Forelimb muscle (tissue), 1 donor: ENCODE measurements at regions not wholly inside any gene's neighbourhood (a gene's known extent, or its start where the extent isn't known, plus 50 kb on each side); places are given as distances from the start of the nearest gene placed in this dataset.

Experiments used
- DNase-seq: peaks from one replicate; pipeline ENCODE4 v3.0.0-alpha.2; 2013; ENCODE audit warnings: low read depth

DNA sequence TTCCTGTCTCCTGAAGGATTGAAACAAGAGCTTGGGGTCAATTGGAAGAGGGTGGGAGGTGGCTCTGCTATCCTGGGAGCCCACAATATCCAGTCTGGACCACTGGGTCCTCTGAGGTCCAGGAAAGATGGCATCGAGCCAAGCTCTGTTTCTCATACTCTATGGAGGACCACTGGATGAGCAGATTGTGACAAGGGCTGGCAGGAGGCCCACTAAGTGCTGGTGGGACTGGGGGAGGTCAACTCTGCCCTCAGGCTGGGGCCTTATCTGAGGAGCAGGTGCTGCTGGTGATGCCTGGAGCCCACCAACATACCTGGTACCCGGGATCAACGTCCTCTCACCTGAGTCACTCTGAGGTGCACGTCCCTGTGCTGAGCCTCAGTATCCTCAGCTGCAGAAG, 142.4 kb downstream of the NDUFA10 start:
- DNase-seq = no peak

DNA sequence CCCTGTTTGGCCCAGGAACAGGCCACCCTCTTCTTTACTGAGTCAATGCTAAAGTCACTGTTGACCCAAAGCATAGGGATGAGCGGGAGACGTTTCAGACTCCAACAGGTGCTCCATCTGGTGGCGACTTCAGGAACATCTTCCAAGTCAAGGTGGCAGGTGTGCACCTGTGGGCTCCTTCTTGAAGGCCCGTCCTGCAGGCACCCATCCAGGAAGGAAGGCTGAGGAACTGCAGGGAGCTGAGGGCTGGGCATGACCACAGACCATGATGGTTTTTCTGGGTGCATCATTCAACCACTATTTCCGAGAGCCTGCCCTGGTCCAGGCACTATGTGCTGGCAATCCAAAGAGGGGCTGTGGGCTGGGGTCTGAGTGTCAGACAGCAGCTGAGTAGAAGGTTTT, 142.8 kb downstream of the NDUFA10 start:
- no peak for DNase-seq

DNA sequence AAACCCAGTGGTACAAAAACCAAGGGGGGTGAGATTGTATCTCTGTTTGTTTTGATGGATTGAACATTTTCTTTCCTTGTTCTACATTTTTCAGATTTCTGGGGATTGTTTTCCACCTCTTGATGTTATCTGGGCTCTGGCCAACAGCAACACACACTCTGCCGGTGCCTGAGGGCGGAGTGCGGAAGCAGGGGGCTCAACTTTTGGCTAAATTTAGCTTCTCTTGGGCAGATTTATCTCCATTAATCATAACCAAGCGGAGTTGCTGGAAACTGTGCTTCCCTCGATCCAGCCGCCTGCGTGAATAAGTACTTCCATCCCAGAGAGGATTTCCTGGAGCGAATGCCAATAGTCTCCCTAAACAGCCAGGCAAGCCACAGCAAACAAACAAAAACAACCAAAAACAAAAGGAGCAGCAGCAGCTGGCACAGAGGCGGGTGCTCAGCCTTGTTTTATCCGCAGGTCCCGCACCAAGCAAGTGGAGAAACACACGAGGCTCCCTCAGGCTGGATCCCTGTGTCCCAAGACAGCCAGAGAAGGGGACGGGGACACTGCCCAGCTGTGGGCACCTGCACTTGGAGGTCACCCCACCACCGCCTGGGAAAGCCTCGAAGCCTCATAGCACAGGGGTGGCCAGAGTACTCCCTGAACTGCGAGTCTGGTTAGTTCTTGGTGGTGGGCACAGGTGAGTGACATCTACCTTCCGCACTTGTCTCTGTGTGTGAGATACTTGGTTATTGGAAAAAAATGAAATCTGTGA, 143.4 kb downstream of the NDUFA10 start:
- DNase-seq = no peak

DNA sequence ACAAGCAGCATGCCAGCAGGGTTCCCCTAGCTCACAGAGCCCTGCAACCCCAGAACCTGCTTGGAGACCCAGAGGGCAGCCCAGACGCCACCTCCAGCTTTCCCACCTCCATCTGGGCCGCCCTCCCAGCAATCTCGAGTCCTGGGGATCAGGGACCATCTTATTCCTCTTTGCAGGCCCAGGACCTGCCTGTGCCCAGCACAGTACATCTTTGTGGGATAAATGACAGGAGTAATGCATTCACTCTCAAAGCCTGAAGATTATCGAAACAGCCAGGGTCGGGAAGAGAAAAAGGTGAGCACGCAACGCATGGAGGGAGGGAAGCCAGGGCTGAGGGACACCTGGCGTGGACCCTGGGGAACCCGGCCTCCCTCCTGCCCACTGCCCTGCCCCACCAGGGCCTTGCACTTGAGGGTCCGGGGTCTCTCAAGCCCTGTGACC, 144.1 kb downstream of the NDUFA10 start:
- no peak for DNase-seq

DNA sequence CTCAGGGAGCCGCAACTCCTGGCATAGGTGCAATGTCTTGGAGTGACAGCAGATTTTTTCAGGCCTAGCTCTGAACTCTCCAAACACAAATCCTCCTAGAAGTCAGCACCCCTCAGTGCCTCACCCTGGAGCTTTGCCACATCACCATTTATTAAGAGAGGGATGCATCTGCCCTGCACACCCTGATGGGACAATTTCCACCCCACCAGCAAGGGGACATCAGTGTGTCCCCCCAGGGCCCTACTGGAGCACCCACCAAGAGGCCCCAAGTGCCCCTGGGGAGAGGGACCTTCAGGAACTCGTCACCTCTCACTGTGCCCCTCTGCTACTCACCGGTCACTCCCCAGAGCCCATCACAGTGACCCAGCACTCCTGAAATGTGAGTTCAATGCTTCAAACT, 144.7 kb downstream of the NDUFA10 start:
- no peak for DNase-seq

GRCh38 chr2:239879423-239880084, 145.6 kb downstream of the NDUFA10 start:
- DNase-seq = no peak

- no peak for DNase-seq
Observed at GRCh38 chr2:239878686-239879085, 146.5 kb downstream of the NDUFA10 start.

- no peak for DNase-seq
Observed at GRCh38 chr2:239876948-239877289, 148.2 kb downstream of the NDUFA10 start.

DNA sequence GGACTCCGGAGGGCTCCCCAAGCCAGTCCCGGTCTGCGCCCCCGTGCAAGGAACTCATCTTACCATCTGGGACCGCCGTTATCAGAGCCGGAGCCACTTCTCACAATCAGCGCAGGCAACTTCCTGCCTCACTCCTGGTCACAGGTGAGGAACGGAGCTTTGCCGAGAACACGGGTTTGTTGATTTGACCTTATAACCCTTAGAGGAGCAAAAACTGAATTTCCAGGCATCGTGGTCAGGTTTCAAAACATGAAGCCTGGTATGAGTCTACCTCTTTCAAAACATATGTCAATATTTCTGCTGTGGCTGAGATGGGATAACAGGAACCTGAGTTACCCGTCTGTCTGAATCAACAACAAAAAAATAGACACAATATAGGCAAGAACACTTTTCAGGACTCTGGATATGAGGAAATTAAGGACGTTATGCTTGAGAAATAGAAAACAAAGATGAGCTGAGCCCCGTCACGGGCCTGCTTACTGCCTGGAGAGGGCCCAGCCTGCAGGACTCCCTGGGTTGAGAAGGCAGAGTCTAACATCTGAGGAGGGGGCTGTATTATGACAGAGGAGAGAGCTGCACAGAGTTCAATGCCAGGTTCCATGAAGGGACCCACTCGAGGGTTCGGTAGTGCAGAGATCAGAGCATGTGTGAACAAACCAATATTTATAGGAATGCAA, 148.7 kb downstream of the NDUFA10 start:
- DNase-seq = no peak

DNA sequence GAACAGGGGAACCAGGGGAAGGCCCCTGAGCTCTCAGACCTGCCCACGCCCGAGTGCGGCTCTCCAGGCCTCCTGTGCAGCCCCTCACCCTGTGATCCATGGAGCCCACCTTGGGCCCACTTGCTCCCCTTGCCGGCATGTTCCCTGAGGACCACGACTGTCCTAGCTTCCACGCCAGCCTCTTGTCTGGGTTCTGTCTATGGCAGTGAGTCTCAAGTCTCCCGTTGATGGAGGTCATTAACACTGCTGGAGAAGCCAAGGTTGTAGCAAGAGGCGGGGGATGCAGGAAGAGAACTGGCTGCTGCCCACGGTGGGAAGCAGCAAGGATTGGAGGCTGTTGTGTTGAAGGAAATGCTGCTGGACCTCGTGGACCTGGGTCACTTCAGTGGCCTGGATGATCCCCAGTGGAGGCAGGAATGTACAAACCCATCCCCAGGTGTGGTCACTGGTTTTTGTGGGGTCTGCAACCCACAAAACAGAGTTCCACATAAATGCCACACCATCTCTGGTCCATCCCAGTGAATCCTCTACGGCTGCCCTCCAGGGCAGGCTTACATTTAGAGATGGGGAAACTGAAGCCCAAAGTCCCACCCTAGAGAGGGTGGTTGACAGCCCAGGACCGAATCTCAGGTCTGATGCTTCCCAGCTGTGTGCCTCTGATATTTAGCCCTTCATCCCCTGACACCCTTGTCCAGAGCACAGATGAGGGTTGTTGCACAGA, 150.3 kb downstream of the NDUFA10 start:
- DNase-seq = no peak

GRCh38 chr2:239873656-239874635, 151.2 kb downstream of the NDUFA10 start:
- DNase-seq = no peak

GRCh38 chr2:239871481-239872435, 153.4 kb downstream of the NDUFA10 start:
- DNase-seq = no peak

GRCh38 chr2:239870863-239871262, 154.3 kb downstream of the NDUFA10 start:
- DNase-seq = no peak

GRCh38 chr2:239870276-239870675, 154.9 kb downstream of the NDUFA10 start:
- no peak for DNase-seq

- no peak for DNase-seq
Observed at GRCh38 chr2:239869272-239870155, 155.6 kb downstream of the NDUFA10 start.

- DNase-seq = no peak
Observed at GRCh38 chr2:239868556-239869181, 156.5 kb downstream of the NDUFA10 start.

DNA sequence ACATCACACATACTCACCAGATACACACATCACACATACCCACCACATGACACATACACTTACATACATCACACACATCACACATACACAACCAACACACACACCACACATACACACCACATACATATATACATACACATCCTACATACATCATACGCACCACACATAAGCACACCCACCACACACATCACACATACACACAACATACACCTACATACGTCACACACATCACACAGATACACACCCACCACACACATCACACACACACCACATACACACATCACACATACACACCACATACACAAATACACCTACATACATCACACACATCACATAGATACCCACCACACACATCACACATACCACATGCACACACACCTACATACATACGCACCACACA, 158.4 kb downstream of the NDUFA10 start:
- no peak for DNase-seq

- DNase-seq = no peak
Observed at GRCh38 chr2:239866350-239866749, 158.8 kb downstream of the NDUFA10 start.
